RCC 7860 (cell line): ENCODE measurements at regions not wholly inside any gene's neighbourhood (a gene's known extent, or its start where the extent isn't known, plus 50 kb on each side); places are given as distances from the start of the nearest gene placed in this dataset.
"Not testable (repeated sequence)": the region's sequence is repeated elsewhere in the genome, so short reads cannot be mapped to it uniquely, and the experiment has no call there.

ENCODE experiments used
- DNase-seq: peaks from one replicate; pipeline ENCODE4 v3.0.0-alpha.2; 2015; ENCODE audit warnings: low spot score
- FAIRE-seq: peaks from 2 replicates; lab custom pipeline; 2012; peaks lifted over from hg19 to GRCh38; lab: Jason Lieb, UNC

GRCh38 chr11:25486338-25486737 lies 845.6 kb upstream of the ANO3 start:
- not testable (repeated sequence) for DNase-seq, FAIRE-seq

- FAIRE-seq, DNase-seq: not testable (repeated sequence)
Measured at GRCh38 chr11:25488176-25488575, 843.8 kb upstream of the ANO3 start.

GRCh38 chr11:25501426-25501825 lies 830.5 kb upstream of the ANO3 start:
- FAIRE-seq, DNase-seq: not testable (repeated sequence)

DNA sequence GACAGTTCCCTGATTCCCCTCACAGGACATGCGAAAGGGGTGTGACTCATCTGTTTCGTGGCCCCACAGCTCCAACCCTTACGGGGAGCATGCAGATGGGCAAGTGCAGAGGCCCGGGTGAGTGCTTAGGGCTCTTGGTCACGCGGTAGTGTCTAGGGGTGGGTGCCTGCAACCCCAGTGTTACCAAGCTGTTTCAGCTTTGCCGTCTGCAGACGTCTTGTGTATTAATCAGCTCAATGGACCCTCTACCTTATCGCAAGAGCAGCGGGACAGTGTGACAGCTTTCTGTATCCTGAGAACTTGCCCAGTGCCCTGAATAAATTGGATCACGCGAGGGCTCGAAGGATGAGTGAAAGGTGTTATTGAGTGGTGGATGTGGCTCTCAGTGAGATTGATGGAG lies 816.4 kb upstream of the ANO3 start:
- no peak for FAIRE-seq
- no peak for DNase-seq

DNA sequence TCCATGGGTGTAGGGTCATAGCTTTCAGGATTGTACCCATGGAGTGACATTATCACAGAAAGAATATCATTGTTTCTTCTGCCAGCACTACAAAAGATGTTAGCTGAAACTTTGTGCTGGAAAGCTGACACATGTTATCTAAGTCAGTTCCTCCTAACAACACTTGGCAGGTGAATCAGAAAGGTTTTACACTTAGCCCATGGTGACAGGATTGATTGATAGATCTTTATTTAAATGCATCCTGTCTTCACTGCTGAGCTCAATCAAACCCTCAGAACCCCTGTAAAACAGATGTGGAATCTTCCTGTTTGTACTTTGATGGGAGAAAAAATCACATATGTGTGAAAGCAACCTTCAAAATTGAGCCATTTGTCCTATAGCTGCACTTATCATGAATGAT lies 811.5 kb upstream of the ANO3 start:
- no peak for FAIRE-seq
- no peak for DNase-seq

DNA sequence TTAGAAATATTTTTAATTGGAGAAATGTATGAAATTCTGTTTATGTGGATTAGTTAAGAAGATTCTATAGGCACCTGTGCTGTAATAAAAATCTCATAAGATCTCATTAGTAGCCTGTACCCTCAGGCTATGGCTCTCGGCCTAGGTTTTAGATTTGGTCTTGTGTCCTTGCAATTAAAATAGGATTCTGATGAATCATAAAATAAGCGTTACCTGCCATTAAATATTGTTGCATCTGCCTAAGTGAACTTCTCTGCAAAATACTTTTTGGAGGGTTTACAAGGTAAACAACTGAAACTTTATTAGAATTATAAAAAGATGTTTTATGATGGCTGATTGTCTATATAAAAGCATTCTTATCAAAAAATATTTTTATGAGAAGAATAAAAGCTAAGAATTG lies 804.1 kb upstream of the ANO3 start:
- FAIRE-seq, result no peak
- DNase-seq, result no peak

GRCh38 chr11:25529572-25529971 lies 802.4 kb upstream of the ANO3 start:
- FAIRE-seq (no peak), DNase-seq (no peak)

DNA sequence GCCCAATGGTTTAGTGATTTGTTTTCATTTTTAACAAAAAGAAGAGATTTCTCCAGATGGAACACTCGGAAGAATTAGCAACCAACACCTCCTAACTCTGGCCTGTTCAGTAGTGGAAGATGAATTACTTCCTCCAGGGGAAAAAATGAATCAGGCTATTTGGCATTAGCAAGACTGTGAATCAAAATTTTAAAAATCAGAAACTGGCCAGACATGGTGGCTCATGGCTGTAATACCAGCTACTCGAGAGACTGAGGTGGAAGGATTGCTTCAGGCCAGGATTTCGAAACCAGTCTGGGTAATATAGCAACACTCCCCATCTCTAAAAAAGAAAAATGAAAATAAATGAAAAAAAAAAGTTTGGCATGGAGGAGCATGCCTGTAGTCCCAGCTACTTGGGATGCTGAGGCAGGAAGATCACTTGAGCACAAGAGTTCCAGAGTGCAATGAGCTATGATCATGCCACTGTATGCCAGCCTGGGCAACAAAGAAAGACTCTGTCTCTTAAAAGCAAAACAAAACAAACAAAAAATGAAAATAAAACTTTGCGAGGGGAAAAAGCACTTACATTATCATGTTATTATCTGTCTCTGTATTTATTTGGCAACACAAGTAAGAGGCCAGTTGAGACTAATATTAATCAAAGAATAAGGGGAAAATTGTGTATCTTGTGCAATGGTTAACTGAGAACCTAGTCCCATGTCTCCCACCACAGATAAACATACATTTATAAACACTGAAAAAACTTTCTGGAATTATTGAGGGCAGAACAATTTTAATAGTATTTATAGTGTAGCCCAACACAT lies 796.3 kb upstream of the ANO3 start:
- DNase-seq, result no peak
- FAIRE-seq, result no peak

- FAIRE-seq, result no peak
Measured at GRCh38 chr11:25536289-25536688, 795.6 kb upstream of the ANO3 start.

GRCh38 chr11:25537393-25537792 lies 794.5 kb upstream of the ANO3 start:
- FAIRE-seq (no peak), DNase-seq (no peak)

More at GRCh38 chr11:25536289-25536688, 795.6 kb upstream of the ANO3 start:
- no peak for DNase-seq

DNA sequence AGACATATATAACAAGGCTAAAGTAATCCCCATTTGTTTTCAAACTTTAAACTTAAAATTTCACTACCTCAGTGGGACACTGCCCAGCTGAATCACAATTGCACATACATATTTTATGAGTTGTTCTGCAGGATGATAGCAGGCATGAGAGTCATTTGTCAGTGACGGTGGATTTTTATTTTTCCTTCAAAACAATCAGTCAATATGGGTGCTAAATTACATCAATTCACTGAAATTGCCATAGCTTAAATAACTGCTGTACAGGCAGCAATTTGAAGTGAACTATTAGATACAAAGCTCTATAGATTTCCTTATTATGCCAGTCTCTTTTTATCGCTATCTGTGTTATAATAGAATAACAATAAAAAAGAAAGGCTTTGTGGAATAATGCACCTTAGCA lies 784.6 kb upstream of the ANO3 start:
- DNase-seq (no peak), FAIRE-seq (no peak)

DNA sequence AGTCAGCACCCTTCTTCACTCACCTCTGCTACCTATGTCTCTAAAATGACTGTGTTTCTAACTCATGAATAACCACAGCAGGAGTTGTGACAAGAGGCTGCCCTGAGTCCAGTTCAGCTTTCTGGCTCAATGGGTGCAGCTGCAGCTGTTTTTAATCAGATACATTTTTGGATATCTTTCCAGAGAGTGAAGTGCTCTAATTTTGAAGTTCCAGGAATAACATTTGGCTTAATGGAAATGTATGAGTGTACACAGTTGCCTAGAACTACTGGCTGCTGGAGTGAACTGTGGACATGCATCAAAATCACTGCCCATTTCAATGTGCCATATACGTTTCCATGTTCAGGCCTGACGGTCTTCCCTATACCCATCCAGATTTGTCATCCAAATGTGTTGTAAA lies 769.5 kb upstream of the ANO3 start:
- DNase-seq (no peak), FAIRE-seq (no peak)

- DNase-seq, result no peak
- FAIRE-seq, result no peak
Measured at GRCh38 chr11:25565846-25566245, 766.1 kb upstream of the ANO3 start.

GRCh38 chr11:25566298-25567200 lies 765.4 kb upstream of the ANO3 start:
- DNase-seq, result no peak
- FAIRE-seq, result no peak

- DNase-seq, result no peak
- no peak for FAIRE-seq
Measured at GRCh38 chr11:25576320-25576719, 755.6 kb upstream of the ANO3 start.

DNA sequence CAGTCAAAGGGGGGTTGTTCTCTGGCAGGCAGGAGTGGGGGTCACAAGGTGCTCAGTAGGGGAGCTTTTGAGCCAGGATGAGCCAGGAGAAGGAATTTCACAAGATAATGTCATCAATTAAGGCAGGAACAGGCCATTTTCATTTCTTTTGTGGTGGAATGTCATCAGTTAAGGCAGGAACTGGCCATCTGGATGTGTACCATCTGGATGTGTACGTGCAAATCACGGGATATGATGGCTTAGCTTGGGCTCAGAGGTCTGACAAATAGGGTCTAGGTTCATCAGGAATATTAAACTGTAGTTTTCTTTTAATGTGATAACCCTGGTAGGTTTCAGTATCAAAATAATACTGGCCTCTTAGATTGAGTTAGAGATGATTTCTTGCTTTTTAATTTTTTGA lies 752.4 kb upstream of the ANO3 start:
- not testable (repeated sequence) for DNase-seq, FAIRE-seq

- DNase-seq (no peak), FAIRE-seq (no peak)
Measured at GRCh38 chr11:25583596-25583995, 748.3 kb upstream of the ANO3 start.

- FAIRE-seq (no peak), DNase-seq (no peak)
Measured at GRCh38 chr11:25587496-25587895, 744.4 kb upstream of the ANO3 start.

GRCh38 chr11:25593221-25593620 lies 738.7 kb upstream of the ANO3 start:
- DNase-seq (no peak), FAIRE-seq (no peak)

- FAIRE-seq (no peak), DNase-seq (no peak)
Measured at GRCh38 chr11:25596701-25597100, 735.2 kb upstream of the ANO3 start.

DNA sequence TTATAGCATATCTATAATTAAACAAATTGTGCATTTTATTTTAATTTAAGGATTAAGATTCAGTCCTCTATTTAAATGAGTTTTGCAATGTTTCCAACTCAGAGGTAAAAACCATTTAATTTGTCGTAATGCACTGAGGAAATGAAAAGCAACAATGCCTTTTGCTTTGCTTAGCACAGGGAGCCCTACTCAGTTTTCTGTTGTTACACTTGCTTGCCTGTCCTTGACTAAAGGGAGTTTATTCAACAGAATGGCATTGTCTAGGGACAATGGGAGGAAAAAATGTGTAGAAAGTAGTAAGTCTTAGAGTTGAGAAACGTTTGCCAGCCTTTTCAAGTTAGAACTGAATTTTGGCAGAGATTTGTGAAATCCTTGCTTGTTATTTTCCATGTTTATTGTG lies 734.2 kb upstream of the ANO3 start:
- DNase-seq (no peak), FAIRE-seq (no peak)

GRCh38 chr11:25602149-25602548 lies 729.8 kb upstream of the ANO3 start:
- DNase-seq (no peak), FAIRE-seq (no peak)
